Suprapubic skin (tissue), 3 donors: ENCODE measurements at regions not wholly inside any gene's neighbourhood (a gene's known extent, or its start where the extent isn't known, plus 50 kb on each side); places are given as distances from the start of the nearest gene placed in this dataset.

Source experiments
- CTCF ChIP-seq, 2 donors: fragments of 200-600 bp in 1 of 2; fragments of 450-650 bp in 1 of 2; sonication (generic) in 1 of 2; IDR thresholded peaks; one replicate each; pipeline ENCODE4 v1.5.1; 2016 to 2019; ENCODE audit warnings: antibody characterized with exemption in 2 of 2, mild to moderate bottlenecking in 1 of 2, moderate library complexity in 1 of 2
- POLR2AphosphoS5 ChIP-seq, 3 donors: sonication (generic); formaldehyde crosslinking; IDR thresholded peaks; one replicate each; pipeline ENCODE4 v1.6.1; 2017; ENCODE audit warnings: antibody characterized with exemption in 3 of 3

- TF ChIP-seq CTCF (IDR thresholded peaks at IDR 0.05) = no peak
- TF ChIP-seq POLR2AphosphoS5 (IDR thresholded peaks at IDR 0.05) = no peak
Measured at GRCh38 chr21:24852610-24853195, 754.6 kb downstream of the MRPL39 start.
